ENCODE measurements at regions not wholly inside any gene's neighbourhood (a gene's known extent, or its start where the extent isn't known, plus 50 kb on each side); places are given as distances from the start of the nearest gene placed in this dataset.

GRCh38 chr18:44541781-44542180 is 138.9 kb upstream of the SETBP1 start:
- TF ChIP-seq CTCF (IDR thresholded peaks at IDR 0.05) (no peak), EZH2 (IDR thresholded peaks at IDR 0.05) (no peak)

Data from neural progenitor cell (in vitro differentiated cells).